NCI-H748 (cell line): ENCODE measurements at regions not wholly inside any gene's neighbourhood (a gene's known extent, or its start where the extent isn't known, plus 50 kb on each side); places are given as distances from the start of the nearest gene placed in this dataset.
"Not testable (repeated sequence)": the region's sequence is repeated elsewhere in the genome, so short reads cannot be mapped to it uniquely, and the experiment has no call there.

Experiments used
- DNase-seq: peaks from one replicate; lab custom pipeline; 2025; ENCODE audit not compliant: unreplicated experiment; lab: John Stamatoyannopoulos, UW

- DNase-seq = no peak
These were observed 89.1 kb upstream of the NEDD4L start for GRCh38 chr18:57954935-57955334.

GRCh38 chr18:57953883-57954282, 90.1 kb upstream of the NEDD4L start:
- DNase-seq = no peak

GRCh38 chr18:57951999-57952774, 91.8 kb upstream of the NEDD4L start:
- DNase-seq = no peak

- DNase-seq = no peak
These were observed 92.8 kb upstream of the NEDD4L start for GRCh38 chr18:57951117-57951796.

GRCh38 chr18:57950542-57950941, 93.5 kb upstream of the NEDD4L start:
- no peak for DNase-seq

GRCh38 chr18:57949335-57949734, 94.7 kb upstream of the NEDD4L start:
- DNase-seq = not testable (repeated sequence)

GRCh38 chr18:57947117-57947516, 96.9 kb upstream of the NEDD4L start:
- DNase-seq = no peak

- no peak for DNase-seq
These were observed 100.3 kb upstream of the NEDD4L start for GRCh38 chr18:57943723-57944122.

GRCh38 chr18:57942493-57942892, 101.5 kb upstream of the NEDD4L start:
- DNase-seq = no peak

- DNase-seq = no peak
These were observed 102.1 kb upstream of the NEDD4L start for GRCh38 chr18:57941841-57942489.

GRCh38 chr18:57940166-57940660, 103.8 kb upstream of the NEDD4L start:
- no peak for DNase-seq

- DNase-seq = not testable (repeated sequence)
These were observed 109.7 kb upstream of the NEDD4L start for GRCh38 chr18:57934375-57934774.

GRCh38 chr18:57931038-57931437, 113.0 kb upstream of the NEDD4L start:
- DNase-seq = no peak

- peak; percentile 70 for DNase-seq
These were observed 113.5 kb upstream of the NEDD4L start for GRCh38 chr18:57930476-57930875.

- DNase-seq = no peak
These were observed 114.1 kb upstream of the NEDD4L start for GRCh38 chr18:57929922-57930321.

- no peak for DNase-seq
These were observed 115.6 kb upstream of the NEDD4L start for GRCh38 chr18:57928466-57928865.

GRCh38 chr18:57927511-57927910, 116.5 kb upstream of the NEDD4L start:
- DNase-seq = no peak

- no peak for DNase-seq
These were observed 118.3 kb upstream of the NEDD4L start for GRCh38 chr18:57925706-57926105.

GRCh38 chr18:57923611-57924010, 120.4 kb upstream of the NEDD4L start:
- no peak for DNase-seq

- no peak for DNase-seq
These were observed 119.8 kb upstream of the ATP8B1 start for GRCh38 chr18:57922885-57923284.

GRCh38 chr18:57921708-57922107, 118.6 kb upstream of the ATP8B1 start:
- DNase-seq = no peak

- no peak for DNase-seq
These were observed 116.9 kb upstream of the ATP8B1 start for GRCh38 chr18:57920036-57920435.
